AG08395 (cell line): ENCODE measurements at regions not wholly inside any gene's neighbourhood (a gene's known extent, or its start where the extent isn't known, plus 50 kb on each side); places are given as distances from the start of the nearest gene placed in this dataset.
"Not testable (repeated sequence)": the region's sequence is repeated elsewhere in the genome, so short reads cannot be mapped to it uniquely, and the experiment has no call there.

Experiments used
- DNase-seq: peaks from one replicate; pipeline ENCODE4 v3.0.0; 2012; ENCODE audit warnings: mixed read lengths, low spot score

DNA sequence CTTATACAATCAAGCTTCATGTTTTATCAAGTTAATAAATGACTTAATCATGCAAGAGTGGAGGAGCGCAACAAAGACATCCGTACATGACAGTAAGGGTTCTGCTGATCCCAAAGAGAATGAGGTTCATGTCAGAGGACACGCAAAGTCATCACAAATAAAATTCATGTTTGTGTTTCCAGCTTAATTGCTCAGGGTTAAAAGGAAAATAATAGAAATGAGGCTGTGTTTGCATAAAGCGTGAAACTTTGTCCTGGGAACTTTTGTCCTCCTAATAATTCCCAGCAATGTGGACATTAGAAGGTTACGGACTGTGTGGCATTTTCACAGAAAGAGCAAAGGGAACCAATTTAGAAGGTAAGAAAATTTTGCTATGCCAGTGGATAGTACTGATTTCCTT, 237.3 kb downstream of the INHBA start:
- DNase-seq, result no peak

- DNase-seq, result no peak
These were observed 239.0 kb downstream of the INHBA start for GRCh38 chr7:41463770-41464470.

GRCh38 chr7:41459623-41460261, 243.1 kb downstream of the INHBA start:
- DNase-seq, result no peak

GRCh38 chr7:41459183-41459582, 243.7 kb downstream of the INHBA start:
- DNase-seq, result no peak

DNA sequence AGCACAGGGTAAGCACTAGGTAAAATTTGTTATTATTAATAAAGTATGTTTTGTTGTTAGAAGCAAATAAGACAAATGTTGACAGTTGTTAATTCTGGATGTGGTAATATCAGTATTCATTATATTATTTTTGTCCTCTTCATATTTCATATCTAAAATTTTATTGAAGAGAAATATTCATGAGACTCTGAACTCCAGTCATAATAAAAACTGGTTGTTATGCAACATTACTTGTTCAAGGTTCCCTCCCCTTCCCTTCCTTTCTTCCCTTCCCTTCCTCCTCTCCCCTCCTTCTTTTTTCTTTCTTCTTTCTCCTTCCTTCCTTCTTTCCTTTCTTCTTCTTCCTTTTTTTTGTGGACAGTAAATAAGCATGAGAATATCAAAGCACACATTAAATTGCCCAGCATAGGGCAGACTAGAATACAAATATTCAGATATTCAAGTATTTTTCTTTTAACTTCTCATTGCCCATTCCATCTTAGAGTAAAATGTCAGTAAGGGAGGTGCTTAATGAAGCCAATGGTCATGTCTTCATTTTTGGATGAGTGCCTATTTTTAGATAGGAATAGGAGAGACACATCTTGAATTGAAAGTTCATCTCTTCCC, 245.0 kb downstream of the INHBA start:
- DNase-seq, result no peak

DNA sequence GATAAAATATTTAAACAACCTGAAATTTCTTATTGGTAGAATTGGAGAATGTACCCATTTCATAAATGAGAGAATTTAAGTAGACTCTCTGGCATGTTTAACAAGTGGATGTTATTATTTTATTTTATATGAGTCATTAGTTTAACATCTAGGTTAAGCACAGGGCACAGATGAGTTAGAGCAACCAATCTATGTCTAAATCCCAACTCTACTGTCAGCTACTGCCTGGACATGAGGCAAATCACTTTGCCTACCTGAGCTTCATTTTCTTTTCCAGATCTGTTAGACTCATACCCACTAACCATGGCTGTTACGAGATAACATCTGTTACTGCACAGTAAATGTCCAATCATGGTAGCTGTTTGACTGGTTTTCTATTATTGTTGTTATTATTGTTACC, 251.1 kb downstream of the INHBA start:
- no peak for DNase-seq

- no peak for DNase-seq
These were observed 253.2 kb downstream of the INHBA start for GRCh38 chr7:41449694-41450093.

- DNase-seq, result no peak
These were observed 253.6 kb downstream of the INHBA start for GRCh38 chr7:41449286-41449685.

DNA sequence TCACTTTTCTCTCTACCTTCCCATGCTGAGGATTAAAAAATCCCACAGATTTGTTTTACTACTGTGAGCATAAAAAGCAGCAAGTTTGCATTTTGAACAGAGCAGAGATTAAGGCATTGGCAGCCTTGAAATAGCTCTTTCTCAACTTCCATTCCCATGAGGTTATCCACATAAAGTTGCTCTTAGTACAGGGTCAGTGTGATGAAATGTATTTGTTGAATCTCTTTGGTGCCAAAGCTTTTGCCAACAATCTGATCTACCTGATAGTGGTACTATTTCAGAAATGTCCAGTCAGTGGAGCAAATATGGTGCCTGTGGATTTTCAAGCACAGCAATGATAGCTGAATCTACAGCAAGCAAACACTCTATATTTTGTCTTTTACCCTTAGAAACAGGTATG, 254.8 kb downstream of the INHBA start:
- no peak for DNase-seq

DNA sequence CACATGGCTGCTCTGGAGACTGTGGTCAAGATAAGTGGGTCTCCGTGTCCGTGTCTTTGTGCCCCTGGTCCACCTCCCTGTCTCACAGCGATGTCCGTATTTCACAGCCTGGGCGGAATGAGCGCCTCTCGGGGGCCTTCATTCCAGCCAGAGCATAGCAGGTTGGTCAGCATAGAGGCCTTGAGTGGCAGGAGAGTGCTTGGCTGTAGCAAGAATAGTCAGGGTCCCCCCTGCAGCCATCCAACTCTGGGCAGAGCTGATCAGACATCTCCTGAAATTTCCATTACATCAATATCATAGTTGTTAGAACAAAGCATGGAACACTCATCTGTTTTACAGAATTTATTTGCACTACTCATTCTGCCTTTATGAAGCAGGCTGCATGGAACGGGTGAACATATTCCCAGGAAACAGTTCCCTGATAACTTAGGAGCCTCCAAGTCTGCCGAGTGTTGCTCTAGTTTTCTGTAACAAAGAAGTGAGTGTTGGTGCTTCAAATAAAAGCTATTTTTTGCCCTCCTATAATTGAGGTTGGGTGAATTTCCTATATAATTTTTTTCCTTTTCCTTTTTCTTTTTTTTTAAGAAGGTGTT, 255.3 kb downstream of the INHBA start:
- DNase-seq, result no peak

GRCh38 chr7:41446606-41447449, 256.1 kb downstream of the INHBA start:
- no peak for DNase-seq

DNA sequence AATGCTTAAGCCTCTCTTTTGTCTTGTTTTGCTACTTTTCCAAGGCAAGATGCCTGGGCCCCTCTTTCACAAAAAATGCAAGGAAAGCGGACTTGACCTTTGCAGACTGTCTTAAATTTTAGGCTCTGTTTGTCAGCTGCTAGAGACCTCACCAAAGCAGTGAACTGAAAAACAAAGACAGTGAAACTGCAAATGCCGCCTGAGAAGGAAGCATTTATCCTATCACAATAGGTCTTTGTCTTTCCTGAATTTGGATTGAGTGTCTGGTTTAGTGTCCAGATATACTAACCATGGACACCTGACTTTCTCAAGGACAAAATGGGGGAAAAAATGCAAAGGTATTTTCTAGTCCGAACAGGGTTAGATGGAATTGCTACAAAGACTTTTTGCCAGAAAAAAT, 256.9 kb downstream of the INHBA start:
- DNase-seq, result no peak

- no peak for DNase-seq
These were observed 257.5 kb downstream of the INHBA start for GRCh38 chr7:41445432-41445831.

GRCh38 chr7:41439515-41439879, 263.4 kb downstream of the INHBA start:
- DNase-seq, result no peak

DNA sequence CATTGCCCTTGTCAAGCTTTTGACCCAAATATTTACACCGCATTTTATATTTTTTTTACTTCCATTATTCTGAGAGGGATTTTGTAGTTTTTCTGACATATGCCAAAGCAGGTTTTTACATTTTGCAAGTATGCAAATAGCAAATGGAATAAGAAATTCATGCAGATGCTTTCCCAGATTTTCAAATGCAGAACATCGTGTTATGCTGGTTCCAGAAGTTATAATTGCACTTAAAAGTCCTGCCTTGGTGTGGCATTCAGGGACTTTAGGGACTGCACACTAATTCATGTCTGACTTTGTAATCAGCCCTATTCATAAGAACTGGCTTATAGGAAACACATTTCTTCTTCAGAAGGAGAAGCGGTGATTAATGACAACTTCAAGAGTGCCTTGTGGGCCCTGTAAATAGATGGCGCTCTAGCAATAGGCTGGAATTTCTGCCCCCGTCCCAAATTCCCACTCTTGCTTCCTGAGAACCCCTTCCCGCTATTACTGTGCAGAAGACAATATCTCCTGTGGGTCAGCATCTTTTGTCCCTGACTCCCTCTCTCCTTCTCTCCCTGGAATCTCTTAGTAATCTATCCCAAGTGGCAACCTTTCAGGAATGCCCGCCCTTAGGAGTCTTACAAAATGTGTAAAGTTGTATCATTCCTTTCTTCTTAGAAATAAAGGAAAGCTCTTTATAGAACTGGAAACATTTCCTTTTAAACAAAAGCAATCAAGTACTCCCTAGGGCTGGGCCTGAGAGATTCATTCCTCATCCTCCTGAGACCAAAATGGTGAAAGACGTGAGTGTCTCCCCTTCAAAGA, 264.0 kb downstream of the INHBA start:
- peak; percentile 12 for DNase-seq

DNA sequence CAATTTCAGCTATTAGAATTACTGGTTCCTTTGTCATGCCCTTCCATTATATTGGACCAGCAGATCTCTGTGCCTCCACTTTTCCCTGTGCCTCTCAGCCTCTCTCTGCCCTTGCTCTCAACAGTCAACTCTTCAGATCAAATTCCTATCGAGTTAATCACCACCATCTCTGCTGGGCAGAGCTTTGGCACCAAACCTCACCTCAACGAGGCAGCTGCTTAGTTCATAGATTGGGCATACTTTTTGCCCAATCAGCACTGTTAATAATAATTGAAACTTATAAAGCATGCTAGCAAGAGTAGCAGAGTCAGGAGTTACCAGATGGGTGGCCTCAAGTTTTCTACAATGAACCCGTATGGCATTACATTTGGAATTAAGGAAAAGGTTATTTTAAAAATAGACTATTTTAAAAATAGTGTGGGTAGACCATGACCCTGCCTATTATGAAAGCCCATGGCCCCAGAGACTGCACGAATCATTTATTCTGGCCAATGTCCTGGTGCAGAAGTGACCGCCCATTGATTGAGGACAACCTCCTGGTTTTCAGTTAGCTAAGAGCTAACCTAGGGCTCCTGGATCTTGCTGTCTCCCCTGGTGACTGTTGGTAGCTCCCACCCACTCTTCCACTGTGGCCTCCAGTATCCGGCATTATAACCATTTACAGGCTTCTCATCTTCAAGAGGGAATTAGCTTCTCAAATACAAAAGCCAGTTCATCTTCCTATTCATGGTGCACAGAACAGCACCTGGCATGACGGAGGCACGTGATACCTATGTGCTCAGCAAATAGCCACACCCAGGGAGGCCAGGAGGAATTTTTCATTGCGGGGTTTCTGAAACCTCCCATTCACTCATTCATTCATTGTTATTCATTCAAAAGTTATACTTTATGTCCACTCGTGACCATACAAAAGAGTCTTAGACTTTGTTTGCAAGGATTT, 265.4 kb downstream of the INHBA start:
- DNase-seq, result peak; percentile 24

- DNase-seq, result no peak
These were observed 266.8 kb downstream of the INHBA start for GRCh38 chr7:41436139-41436538.

GRCh38 chr7:41435020-41435419, 267.9 kb downstream of the INHBA start:
- not testable (repeated sequence) for DNase-seq

GRCh38 chr7:41431671-41432070, 271.2 kb downstream of the INHBA start:
- no peak for DNase-seq

GRCh38 chr7:41428381-41428780, 274.5 kb downstream of the INHBA start:
- no peak for DNase-seq
